ENCODE measurements at regions not wholly inside any gene's neighbourhood (a gene's known extent, or its start where the extent isn't known, plus 50 kb on each side); places are given as distances from the start of the nearest gene placed in this dataset.
"Not testable (repeated sequence)": the region's sequence is repeated elsewhere in the genome, so short reads cannot be mapped to it uniquely, and the experiment has no call there.

- TF ChIP-seq EP300, CTCF (IDR thresholded peaks at IDR 0.05): not testable (repeated sequence)
Measured at GRCh38 chr13:62711948-62712347, 1296.3 kb upstream of the PCDH20 start.

Measured in esophagus muscularis mucosa (tissue), 3 donors.